WTC11 (cell line): ENCODE measurements at regions not wholly inside any gene's neighbourhood (a gene's known extent, or its start where the extent isn't known, plus 50 kb on each side); places are given as distances from the start of the nearest gene placed in this dataset.

Experiments
- ATAC-seq: fragments of 200-7000 bp; cut with Tn5 transposase; 2 replicates; pipeline ENCODE4 v1.10.0; 2021; ENCODE audit warnings: mild to moderate bottlenecking, moderate library complexity
- CTCF ChIA-PET: fragments of 300-600 bp; sonication (Branson Sonifier 250); formaldehyde crosslinking; loops from one replicate; lab custom pipeline; 2021; ENCODE audit warnings: antibody characterized with exemption; lab: Charles Lee
- POLR2A ChIA-PET: fragments of 350-600 bp; sonication (Branson Sonifier 250); formaldehyde crosslinking; loops from one replicate; lab custom pipeline; 2021; ENCODE audit warnings: antibody characterized with exemption; lab: Charles Lee
- DNase-seq: peaks from one replicate; pipeline ENCODE4 v3.0.0; 2021; ENCODE audit warnings: low spot score
- H3K27ac Mint-ChIP-seq: 2 replicates; pipeline ENCODE4 v1.8.0; 2021; ENCODE audit warnings: mixed read lengths
- H3K27me3 Mint-ChIP-seq: 2 replicates; pipeline ENCODE4 v1.8.0; 2021; ENCODE audit warnings: low read depth, mild to moderate bottlenecking, moderate library complexity, mixed read lengths
- H3K36me3 Mint-ChIP-seq: 2 replicates; pipeline ENCODE4 v1.8.0; 2021; ENCODE audit warnings: mixed read lengths
- H3K4me1 Mint-ChIP-seq: 2 replicates; pipeline ENCODE4 v1.8.0; 2022; ENCODE audit warnings: mixed read lengths
- H3K4me3 Mint-ChIP-seq: 2 replicates; pipeline ENCODE4 v1.8.0; 2021; ENCODE audit warnings: mild to moderate bottlenecking, moderate library complexity, mixed read lengths
- H3K9me3 Mint-ChIP-seq: 2 replicates; pipeline ENCODE4 v1.8.0; 2021; ENCODE audit warnings: mixed read lengths
- CBFB ChIP-seq: sonication (generic); formaldehyde crosslinking; IDR thresholded peaks from 2 replicates; pipeline ENCODE4 v1.8.1; 2022; ENCODE audit warnings: mild to moderate bottlenecking, low read depth, missing genetic modification reagents
- CREM ChIP-seq: sonication (generic); formaldehyde crosslinking; IDR thresholded peaks from 2 replicates; pipeline ENCODE4 v1.8.1; 2022; ENCODE audit warnings: mild to moderate bottlenecking, missing genetic modification reagents, moderate library complexity
- EMX1 ChIP-seq: fragments of 250-450 bp; sonication (Bioruptor Pico); IDR thresholded peaks from 2 replicates; pipeline ENCODE4 v1.8.0; 2021; ENCODE audit warnings: mild to moderate bottlenecking
- ETV6 ChIP-seq: sonication (generic); formaldehyde crosslinking; IDR thresholded peaks from 2 replicates; pipeline ENCODE4 v1.8.1; 2022; ENCODE audit warnings: mild to moderate bottlenecking, missing genetic modification reagents
- FOXJ3 ChIP-seq: sonication (generic); formaldehyde crosslinking; IDR thresholded peaks from 2 replicates; pipeline ENCODE4 v1.9.0; 2021; ENCODE audit warnings: missing genetic modification reagents, mild to moderate bottlenecking, borderline replicate concordance
- GABPB1 ChIP-seq: sonication (generic); formaldehyde crosslinking; IDR thresholded peaks from 2 replicates; pipeline ENCODE4 v1.8.1; 2023; ENCODE audit warnings: mild to moderate bottlenecking, missing genetic modification reagents
- IRF2 ChIP-seq: sonication (generic); formaldehyde crosslinking; IDR thresholded peaks from 2 replicates; pipeline ENCODE4 v1.8.0; 2022; ENCODE audit warnings: low read depth, missing genetic modification reagents, borderline replicate concordance
- RELA ChIP-seq: sonication (generic); formaldehyde crosslinking; IDR thresholded peaks from 2 replicates; pipeline ENCODE4 v1.8.1; 2022; ENCODE audit warnings: missing genetic modification reagents, mild to moderate bottlenecking, borderline replicate concordance
- RORB ChIP-seq: fragments of 250-450 bp; sonication (Bioruptor Pico); IDR thresholded peaks from 2 replicates; pipeline ENCODE4 v1.9.0; 2021; ENCODE audit warnings: mild to moderate bottlenecking
- SMAD4 ChIP-seq: sonication (generic); formaldehyde crosslinking; IDR thresholded peaks from 2 replicates; pipeline ENCODE4 v1.8.0; 2022; ENCODE audit warnings: mild to moderate bottlenecking, missing genetic modification reagents
- SP1 ChIP-seq: sonication (generic); formaldehyde crosslinking; conservative IDR thresholded peaks from 2 replicates; pipeline ENCODE4 v1.8.1; 2022; ENCODE audit warnings: missing genetic modification reagents
- TEAD4 ChIP-seq: sonication (generic); formaldehyde crosslinking; IDR thresholded peaks from 2 replicates; pipeline ENCODE4 v1.8.0; 2022; ENCODE audit warnings: mild to moderate bottlenecking, missing genetic modification reagents
- ZNF121 ChIP-seq: sonication (generic); formaldehyde crosslinking; IDR thresholded peaks from 2 replicates; pipeline ENCODE4 v1.8.0; 2023; ENCODE audit warnings: missing genetic modification reagents
- ZNF317 ChIP-seq: sonication (generic); formaldehyde crosslinking; IDR thresholded peaks from 2 replicates; pipeline ENCODE4 v1.8.1; 2023; ENCODE audit warnings: low read depth, mild to moderate bottlenecking, moderate library complexity, missing genetic modification reagents, borderline replicate concordance
- ZNF423 ChIP-seq: fragments of 250-450 bp; sonication (Bioruptor Pico); IDR thresholded peaks from 2 replicates; pipeline ENCODE4 v2.1.2; 2022; ENCODE audit warnings: mild to moderate bottlenecking, moderate library complexity
- TF ChIP-seq, protein P1 (sequence below): sonication (generic); formaldehyde crosslinking; IDR thresholded peaks from 2 replicates; pipeline ENCODE4 v1.8.1; 2022; ENCODE audit warnings: mild to moderate bottlenecking, missing genetic modification reagents, moderate library complexity, borderline replicate concordance
- TF ChIP-seq, protein P2 (sequence below): sonication (generic); formaldehyde crosslinking; IDR thresholded peaks from 2 replicates; pipeline ENCODE4 v1.8.1; 2023; ENCODE audit warnings: mild to moderate bottlenecking, missing genetic modification reagents, moderate library complexity
- TF ChIP-seq, protein P3 (sequence below): sonication (generic); formaldehyde crosslinking; IDR thresholded peaks from 2 replicates; pipeline ENCODE4 v1.8.1; 2023; ENCODE audit warnings: mild to moderate bottlenecking, missing genetic modification reagents
- TF ChIP-seq, protein P4 (sequence below): sonication (generic); formaldehyde crosslinking; IDR thresholded peaks from 2 replicates; pipeline ENCODE4 v1.8.1; 2022; ENCODE audit warnings: missing genetic modification reagents, borderline replicate concordance

DNA sequence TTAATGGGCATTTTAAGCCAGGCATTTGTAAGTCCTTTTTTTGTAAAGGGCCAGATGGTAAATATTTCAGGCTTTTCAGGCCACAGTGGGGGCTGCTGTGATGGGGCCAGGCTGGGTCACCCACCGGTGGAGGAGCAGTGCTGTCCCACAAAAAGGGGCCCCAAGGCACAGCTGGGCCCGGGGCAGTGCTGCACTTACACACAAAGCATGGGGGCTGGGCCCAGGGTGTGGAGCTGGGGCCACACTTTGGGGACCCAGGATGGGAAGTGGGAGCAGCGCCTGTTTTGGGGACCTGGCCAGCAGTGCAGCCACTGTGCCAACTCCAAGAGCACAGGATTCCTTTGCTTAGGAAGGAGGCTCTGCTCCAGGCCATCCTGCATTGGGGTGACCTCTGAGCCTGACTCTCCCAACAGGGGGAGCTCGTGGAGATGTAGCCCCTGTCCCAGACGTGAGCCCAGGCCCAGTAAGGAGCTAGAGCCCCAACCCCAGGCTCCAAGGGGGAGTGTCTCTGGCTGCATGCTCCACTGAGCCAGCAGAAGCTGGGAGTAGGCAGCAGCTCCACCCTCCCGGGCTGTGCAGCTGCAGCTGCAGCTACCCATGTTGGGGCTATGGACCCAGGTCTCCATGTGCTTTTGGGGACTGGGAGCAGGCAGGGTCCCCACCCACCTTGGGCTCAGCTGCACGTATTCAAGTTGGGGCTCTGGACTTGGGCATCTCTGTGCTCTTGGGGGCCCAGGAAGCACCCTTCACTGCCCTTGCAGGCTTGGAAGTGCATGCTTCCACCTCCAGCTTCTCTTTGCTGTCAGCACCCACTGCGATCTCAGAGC, 1036.5 kb upstream of the CNTNAP5 start (continued):
- no peak for TF ChIP-seq IRF2 (CRISPR knock-in tag)
- no peak for TF ChIP-seq ETV6 (CRISPR knock-in tag)
- no peak for TF ChIP-seq SMAD4 (CRISPR knock-in tag)

DNA sequence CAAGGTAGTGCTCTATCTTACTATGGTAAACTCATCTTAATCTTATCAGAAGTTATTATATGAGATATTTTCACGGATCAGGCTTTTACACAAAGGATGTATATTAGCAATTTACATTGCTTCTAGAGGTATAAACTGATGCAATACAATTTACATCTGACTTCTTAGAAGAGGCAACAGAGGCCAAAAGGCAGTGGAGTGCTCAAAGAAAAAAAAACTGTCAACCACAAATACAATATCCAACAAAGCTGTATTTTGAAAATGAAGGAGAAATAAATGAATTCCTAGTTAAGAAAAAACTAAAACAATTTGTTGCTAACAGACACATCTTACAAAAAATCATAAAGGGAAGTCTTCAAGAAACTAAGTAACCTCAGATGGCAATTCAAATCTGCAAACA, 1031.5 kb upstream of the CNTNAP5 start:
- Mint-ChIP-seq H3K27me3 (no peaks in the 10 kb centered on the region), H3K9me3 (peaks cover 16% of the 10 kb centered on the region), H3K4me1 (no peaks in the 10 kb centered on the region), H3K36me3 (peaks cover 9% of the 10 kb centered on the region), H3K27ac (no peak overlapping the region), H3K4me3 (no peak overlapping the region)
- CTCF ChIA-PET: no interaction called here
- TF ChIP-seq ZNF317 (CRISPR knock-in tag): peak; percentile 51; the same call in 1 of the 2 replicates
- TF ChIP-seq, protein P1, sequence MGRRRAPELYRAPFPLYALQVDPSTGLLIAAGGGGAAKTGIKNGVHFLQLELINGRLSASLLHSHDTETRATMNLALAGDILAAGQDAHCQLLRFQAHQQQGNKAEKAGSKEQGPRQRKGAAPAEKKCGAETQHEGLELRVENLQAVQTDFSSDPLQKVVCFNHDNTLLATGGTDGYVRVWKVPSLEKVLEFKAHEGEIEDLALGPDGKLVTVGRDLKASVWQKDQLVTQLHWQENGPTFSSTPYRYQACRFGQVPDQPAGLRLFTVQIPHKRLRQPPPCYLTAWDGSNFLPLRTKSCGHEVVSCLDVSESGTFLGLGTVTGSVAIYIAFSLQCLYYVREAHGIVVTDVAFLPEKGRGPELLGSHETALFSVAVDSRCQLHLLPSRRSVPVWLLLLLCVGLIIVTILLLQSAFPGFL (CRISPR knock-in tag): no peak
- DNase-seq (no peak), ATAC-seq (no peak)
- POLR2A ChIA-PET: no interaction called here

DNA sequence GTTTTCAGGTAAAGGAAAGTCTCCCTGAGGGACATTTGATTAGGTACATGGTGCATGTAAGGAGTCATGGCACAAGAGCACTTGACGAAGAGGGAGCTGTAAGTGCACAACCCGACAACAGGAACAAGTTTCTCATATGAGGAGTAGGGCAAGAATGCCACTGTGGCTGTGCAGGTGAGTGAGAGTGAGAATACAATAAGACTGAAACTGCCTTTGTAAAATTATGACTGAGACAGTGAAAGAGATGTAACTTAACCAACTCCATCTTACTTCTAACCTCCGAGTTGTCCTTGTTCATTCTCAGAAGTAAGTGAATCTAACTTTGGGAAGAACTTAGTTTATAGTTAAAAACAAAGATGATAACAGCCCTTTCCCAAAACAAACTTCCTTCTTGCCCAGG, 1025.8 kb upstream of the CNTNAP5 start:
- no peak overlapping the region for H3K4me3 Mint-ChIP-seq
- TF ChIP-seq ZNF423 (CRISPR knock-in tag): no peak
- TF ChIP-seq TEAD4 (CRISPR knock-in tag): no peak
- TF ChIP-seq EMX1 (CRISPR knock-in tag): no peak
- no peak for TF ChIP-seq GABPB1 (CRISPR knock-in tag)
- no peak for TF ChIP-seq RELA (CRISPR knock-in tag)
- TF ChIP-seq, protein P2, sequence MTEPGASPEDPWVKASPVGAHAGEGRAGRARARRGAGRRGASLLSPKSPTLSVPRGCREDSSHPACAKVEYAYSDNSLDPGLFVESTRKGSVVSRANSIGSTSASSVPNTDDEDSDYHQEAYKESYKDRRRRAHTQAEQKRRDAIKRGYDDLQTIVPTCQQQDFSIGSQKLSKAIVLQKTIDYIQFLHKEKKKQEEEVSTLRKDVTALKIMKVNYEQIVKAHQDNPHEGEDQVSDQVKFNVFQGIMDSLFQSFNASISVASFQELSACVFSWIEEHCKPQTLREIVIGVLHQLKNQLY (CRISPR knock-in tag): no peak
- TF ChIP-seq ZNF121 (CRISPR knock-in tag): no peak
- no peak for TF ChIP-seq ETV6 (CRISPR knock-in tag)
- TF ChIP-seq CBFB (CRISPR knock-in tag): no peak
- TF ChIP-seq, protein P3, sequence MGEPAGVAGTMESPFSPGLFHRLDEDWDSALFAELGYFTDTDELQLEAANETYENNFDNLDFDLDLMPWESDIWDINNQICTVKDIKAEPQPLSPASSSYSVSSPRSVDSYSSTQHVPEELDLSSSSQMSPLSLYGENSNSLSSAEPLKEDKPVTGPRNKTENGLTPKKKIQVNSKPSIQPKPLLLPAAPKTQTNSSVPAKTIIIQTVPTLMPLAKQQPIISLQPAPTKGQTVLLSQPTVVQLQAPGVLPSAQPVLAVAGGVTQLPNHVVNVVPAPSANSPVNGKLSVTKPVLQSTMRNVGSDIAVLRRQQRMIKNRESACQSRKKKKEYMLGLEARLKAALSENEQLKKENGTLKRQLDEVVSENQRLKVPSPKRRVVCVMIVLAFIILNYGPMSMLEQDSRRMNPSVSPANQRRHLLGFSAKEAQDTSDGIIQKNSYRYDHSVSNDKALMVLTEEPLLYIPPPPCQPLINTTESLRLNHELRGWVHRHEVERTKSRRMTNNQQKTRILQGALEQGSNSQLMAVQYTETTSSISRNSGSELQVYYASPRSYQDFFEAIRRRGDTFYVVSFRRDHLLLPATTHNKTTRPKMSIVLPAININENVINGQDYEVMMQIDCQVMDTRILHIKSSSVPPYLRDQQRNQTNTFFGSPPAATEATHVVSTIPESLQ (CRISPR knock-in tag): no peak
- TF ChIP-seq, protein P4, sequence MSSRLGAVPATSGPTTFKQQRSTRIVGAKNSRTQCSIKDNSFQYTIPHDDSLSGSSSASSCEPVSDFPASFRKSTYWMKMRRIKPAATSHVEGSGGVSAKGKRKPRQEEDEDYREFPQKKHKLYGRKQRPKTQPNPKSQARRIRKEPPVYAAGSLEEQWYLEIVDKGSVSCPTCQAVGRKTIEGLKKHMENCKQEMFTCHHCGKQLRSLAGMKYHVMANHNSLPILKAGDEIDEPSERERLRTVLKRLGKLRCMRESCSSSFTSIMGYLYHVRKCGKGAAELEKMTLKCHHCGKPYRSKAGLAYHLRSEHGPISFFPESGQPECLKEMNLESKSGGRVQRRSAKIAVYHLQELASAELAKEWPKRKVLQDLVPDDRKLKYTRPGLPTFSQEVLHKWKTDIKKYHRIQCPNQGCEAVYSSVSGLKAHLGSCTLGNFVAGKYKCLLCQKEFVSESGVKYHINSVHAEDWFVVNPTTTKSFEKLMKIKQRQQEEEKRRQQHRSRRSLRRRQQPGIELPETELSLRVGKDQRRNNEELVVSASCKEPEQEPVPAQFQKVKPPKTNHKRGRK (CRISPR knock-in tag): no peak
- TF ChIP-seq SMAD4 (CRISPR knock-in tag): no peak
- TF ChIP-seq SP1: no peak
- TF ChIP-seq FOXJ3 (CRISPR knock-in tag): no peak
- no peak for TF ChIP-seq CREM (CRISPR knock-in tag)
- no peak for TF ChIP-seq RORB (CRISPR knock-in tag)
- TF ChIP-seq, all 79 proteins: peak for 0
- Mint-ChIP-seq H3K27me3 (no peaks in the 10 kb centered on the region), H3K36me3 (peaks cover 2% of the 10 kb centered on the region; the same call in 1 of the 2 replicates), H3K4me1 (peaks cover 40% of the 10 kb centered on the region), H3K27ac (peak overlapping the region; percentile 71), H3K9me3 (peaks cover 4% of the 10 kb centered on the region)
- POLR2A ChIA-PET: no interaction called here
- CTCF ChIA-PET: no interaction called here
- DNase-seq (no peak), ATAC-seq (no peak)
